Myocyte (in vitro differentiated cells): ENCODE measurements at regions not wholly inside any gene's neighbourhood (a gene's known extent, or its start where the extent isn't known, plus 50 kb on each side); places are given as distances from the start of the nearest gene placed in this dataset.

Experiments
- DNase-seq: peaks from one replicate; pipeline ENCODE4 v3.0.0-alpha.2; 2012; ENCODE audit warnings: low read depth

DNA sequence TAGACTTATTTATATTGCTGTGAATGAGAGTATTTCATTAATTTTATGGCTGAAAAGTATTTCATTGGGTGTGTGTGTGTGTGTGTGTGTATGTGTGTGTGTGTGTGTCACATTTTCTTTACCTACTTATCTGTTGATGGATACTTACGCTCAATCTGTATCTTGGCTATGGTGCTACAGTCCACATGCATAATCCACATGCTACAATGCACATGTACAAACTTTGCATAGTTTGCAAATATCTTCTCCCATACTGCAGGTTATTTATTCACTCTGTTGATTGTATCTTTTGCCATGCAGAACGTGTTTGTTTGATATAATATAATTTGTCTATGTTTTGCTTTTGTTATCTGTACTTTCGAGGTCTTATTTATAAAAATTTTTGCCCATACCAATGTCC, 167.8 kb downstream of the RAB28 start:
- no peak for DNase-seq

DNA sequence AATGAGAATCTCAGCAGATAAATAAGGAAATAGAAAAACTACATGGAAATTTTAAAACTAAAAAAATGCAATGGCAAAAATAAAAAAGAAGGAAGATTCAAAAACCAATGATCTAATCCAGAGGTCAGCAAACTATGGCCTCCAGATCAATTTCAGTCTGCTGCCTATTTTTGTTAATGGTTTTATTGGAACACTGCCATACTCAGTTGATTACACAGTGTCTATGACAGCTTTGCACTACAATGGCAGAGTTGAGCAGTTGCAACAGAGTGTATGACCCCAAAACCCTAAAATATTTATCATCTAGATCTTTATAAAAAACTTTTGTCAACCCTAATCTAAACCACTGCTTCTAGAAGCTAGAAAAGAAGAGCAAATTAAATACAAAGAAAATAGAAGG, 170.3 kb downstream of the RAB28 start:
- peak; percentile 36 for DNase-seq

DNA sequence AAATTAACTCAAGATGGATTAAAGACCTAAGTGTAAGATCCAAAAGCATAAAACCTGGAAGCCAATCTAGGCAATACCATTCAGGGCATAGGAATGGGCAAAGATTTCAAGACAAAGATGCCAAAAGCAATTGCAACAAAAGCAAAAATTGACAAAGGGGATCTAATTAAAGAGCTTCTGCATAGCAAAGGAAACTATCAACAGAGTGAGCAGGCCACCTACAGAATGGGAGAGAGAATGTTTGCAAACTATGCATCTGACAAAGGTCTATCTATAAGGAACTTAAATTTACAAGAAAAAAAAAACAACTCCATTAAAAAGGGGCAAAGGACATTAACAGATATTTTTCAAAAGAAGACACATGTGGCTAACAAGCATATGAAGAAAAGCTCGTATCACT, 171.9 kb downstream of the RAB28 start:
- DNase-seq = no peak

DNA sequence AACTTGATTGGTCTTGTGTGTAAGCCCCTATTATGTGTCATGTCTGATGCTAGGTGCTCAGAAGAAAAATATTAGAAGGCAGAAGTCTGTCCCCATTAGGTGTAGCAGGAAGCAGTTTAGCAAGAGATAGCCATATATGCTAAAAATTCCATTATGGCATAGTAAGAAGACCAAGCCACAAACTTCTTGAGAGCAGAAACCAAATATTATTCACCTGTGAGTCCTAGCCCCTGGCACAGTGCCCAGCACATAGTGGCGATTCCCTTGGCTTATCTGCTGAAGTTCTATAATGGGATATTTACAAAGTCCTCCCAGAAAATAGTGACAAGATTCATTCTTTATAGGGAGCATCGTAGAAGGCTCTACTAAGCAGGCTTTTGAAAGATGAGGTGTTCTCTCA, 174.4 kb downstream of the RAB28 start:
- no peak for DNase-seq

DNA sequence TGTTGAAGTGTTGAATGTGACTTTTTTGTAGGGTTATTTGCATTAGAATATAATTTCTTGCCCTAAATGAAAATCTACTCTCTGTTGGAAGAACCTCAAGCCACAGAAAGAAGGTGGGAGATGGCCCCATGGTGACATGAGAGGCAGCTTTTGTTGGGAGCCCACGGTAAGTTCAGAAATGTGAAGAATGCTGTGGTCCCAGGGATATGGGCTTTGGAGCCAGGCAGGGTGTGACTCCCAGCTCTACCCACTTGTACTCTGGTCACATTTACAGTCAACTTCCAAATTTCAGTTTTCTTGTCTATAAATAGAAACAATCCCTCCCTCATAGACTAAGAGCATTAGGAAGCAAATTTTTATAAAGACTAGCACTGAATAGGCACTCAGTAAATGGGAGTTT, 177.8 kb downstream of the RAB28 start:
- DNase-seq = peak; percentile 53

DNA sequence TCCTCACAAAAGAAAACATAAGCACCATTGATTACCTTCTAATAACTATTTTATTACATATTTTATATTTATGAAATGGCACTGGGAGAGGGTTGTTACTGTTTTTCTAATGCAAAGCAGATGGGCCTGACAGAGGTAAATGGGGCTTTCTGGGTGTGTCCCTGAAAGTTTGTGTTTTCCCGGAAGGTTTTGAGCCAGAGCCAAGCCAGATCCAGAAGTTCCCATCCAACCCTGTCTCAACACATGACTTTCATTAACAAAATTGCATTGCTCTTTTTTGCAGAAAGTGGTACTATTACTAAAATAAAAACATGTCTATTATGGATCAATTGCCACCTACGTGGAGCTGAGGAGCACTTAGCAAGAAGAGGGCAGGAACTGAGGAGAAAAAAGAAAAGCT, 181.3 kb downstream of the RAB28 start:
- no peak for DNase-seq

DNA sequence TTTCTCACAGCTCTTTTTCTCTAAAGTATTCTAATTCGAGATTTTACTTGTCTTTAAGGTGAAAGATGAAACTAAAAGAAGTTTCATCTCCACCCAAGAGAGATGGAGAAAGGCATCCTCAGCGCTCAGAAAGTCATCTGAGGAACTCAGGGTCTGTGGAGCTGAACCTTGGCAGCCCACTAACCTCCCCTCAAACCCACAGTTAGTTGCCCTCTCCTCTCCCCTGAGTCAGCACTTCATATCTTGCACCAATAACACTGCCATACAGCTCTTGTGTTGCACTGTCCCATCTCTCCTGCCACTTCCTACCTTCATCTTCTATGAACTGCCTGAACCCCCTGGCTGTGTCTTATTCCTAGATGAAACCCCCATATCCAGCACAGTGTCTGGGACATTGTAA, 184.8 kb downstream of the RAB28 start:
- DNase-seq = no peak

DNA sequence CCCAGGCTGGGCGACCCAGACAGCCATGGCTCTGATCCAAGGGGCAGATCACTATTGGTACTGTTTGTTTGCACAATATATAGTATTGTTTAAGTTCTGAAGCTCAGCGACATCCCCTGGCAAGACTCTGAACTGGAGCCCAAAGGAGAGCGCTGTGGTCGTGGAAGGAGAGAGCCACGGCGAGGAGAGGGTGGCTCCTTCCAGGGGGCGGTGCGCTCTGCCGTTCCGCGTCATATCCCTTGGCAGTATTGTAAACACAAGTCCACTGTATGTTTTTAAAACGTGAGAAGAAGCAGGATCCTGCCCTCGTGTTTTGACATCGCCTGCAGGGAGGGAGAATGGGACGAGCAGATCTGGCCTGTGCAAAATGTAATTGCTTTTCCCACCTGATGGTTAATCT, 185.5 kb downstream of the RAB28 start:
- no peak for DNase-seq

DNA sequence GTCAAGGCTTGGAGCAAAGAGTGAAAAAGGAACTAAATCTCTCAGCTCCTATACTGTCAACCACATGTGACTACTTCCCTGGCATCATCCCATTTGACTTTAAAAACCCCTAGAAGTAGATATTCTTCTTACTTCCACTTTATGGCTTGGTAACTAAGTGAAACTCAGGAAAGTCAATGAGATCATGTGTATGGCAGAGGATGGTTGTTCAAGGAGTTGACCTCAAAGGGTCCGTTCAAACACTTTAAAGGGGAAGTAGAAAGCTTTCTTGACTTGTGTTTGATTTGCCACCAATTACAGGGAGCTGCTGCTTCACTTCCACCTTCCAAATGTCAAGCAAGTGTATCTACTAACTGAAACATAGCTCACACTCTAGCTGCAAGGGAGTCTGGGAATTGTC, 187.2 kb downstream of the RAB28 start:
- no peak for DNase-seq

DNA sequence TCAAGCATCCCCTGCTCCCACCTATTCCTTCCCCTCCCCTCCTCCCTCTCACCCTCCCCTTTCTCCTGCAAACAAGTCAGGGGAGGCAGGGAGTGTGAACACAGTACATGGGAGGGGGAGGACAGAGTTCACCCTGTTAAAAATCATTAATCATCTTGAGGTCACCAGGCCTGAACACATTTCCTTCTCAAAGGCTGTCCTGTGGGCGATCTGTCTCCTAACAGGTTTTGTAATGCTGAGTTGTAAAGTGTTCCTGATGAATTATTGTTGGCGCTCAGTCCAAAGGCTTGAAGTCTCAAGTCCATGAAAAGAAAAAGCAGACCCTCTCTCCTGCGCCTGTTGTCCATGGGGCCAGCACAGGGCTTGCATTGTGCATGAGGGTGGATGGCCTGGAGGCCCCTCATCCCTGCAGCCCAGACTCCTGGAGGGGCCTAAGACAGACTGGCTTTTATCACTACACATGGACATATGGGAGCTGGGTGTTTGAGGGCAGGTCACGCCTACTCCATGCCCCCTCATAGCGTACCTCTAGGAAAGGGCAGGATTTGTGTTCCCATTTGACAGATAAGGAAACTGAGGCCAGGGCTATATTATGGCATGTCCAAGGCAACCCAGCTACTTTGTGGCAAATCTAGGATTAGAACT, 189.1 kb downstream of the RAB28 start:
- no peak for DNase-seq

DNA sequence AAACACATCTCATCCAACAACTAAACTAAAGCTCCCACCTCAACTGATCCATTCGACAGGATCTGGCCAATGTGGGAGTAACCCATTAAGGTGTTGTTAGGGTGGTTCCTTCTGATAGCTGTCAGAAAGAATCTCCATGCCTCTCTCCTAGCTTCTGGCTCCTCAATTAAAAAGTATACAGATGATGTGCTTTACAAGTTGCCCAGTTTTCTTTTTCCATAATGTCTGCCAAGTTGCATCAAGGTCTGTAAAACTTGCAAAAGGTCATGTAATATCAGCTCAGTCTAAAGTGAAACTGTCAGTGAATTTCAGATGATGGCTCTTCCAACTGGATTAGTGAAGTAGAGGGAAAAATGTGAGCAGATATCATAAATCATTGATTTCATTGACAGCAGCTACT, 191.8 kb downstream of the RAB28 start:
- no peak for DNase-seq

DNA sequence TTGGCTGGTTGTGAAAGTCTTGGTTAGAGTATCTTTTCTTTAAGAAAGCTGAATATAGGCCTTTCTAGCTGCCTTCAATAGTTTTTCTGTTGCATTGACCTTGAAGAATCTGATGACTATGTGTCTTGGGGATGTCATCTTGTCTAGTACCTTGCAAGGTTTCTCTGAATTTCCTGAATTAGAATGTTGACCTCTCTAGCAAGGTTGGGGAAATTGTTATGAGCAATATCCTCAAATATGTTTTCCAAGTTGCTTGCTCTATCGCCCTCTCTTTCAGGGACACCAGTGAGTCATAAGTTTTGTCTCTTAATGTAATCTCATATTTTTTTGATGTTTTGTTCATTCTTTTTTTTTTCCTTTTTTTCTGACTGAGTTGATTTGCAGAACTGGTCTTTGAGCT, 194.7 kb downstream of the RAB28 start:
- no peak for DNase-seq

DNA sequence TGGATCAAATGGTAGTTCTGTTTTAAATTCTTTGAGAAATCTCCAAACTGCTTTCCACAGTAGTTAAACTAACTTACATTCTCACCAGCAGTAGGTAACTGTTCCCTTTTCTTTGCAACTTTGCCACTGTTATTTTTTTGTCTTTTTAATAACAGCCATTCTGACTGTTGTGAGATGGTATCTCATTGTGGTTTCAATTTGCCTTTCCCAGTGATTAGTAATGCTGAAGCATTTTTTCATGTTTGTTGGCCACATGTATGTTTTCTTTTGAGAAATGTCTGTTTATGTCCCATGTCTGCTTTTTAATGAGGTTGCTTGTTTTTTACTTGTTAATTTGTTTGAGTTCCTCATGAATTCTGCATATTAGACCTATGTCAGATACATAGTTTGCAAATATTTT, 198.8 kb downstream of the RAB28 start:
- no peak for DNase-seq

DNA sequence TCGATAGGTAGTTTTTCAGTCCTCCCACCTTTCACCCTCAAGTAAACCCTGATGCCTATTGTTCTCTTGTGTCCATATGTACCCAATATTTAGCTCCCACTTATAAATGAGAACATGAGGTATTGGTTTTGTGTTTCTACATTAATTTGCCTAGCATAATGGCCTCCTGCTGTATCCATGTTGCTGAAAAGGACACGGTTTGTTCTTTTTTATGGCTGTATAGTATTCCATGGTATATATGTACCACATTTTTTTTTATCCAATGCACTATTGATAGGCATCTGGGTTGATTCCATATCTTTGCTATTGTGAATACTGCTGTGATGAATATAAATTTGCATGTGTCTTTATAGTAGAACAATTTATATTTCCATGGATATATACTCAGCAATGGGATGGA, 199.2 kb downstream of the RAB28 start:
- no peak for DNase-seq

DNA sequence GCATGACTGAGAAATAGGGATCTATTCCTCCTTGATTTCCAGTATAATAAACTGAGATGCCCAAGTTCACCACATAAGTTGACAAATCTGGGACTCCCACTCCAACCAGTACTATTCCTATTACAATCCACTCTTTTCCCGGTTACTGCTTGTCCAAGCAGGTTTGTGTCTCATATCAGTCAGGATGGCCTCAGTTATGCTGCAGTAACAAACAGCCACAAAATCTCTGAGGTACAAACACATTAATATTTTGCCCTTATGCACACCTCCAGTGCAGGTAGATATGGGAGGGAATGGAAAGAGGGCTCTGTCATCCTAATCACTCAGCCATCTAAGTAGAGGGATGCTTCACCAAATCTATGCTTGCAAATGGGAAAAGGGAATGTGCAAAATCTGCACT, 207.8 kb downstream of the RAB28 start:
- DNase-seq = no peak

DNA sequence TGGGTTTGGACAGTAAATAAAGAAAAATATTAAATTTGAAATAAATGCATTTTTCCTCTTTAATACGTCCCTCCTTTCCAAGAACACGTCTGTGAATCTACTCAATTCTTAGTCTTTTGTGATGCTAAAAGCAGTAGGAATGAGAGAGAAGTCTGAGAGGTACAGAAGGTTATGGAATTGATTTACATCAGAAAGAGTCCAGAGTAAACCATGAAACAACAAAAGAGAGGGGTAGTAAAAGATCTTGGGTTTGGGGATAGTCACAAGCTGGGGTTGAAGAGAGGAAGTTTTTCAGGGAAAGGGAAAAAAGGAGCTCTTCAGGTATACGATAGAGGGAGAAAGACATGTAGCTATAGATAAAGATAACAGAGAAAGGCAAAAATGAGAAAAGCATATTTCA, 215.4 kb downstream of the RAB28 start:
- DNase-seq = no peak

DNA sequence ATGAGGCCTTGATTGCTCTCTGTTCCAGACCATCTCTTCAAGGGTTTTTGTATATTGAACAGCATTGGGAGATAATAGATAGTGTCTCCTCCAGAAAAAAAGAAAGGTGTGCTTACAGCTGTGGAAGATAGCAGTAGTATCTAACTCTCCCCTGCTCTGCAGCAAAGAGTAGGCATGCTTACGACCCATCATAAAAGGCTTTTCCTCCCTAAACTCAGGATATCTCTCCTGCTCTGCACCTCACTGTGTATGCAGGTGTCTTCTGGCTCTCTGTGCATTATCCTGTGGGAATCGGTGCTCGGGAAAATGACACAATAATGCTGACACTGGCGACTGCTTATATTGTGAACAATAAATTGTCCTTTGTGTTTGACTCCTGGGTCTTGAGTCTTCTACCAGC, 216.0 kb downstream of the RAB28 start:
- DNase-seq = no peak

DNA sequence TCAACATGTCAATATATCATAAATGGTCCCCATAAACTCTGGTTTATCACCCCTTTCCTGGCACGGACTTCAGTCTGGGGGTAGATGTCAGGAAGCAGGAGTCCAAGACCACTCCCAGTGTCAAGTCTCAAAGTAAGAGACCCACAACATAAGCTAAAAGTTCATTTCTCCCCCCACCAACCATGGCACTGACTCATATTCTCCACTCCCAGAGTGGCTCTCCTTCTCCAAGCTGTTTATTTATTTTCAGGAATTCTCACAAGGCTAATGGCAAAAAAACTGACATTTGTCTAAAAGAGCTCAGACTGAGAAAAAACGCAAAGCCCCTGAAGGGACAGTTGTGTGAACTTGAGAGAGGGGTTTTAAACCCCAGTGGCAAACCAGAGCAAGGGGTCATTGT, 217.0 kb downstream of the RAB28 start:
- DNase-seq = no peak

DNA sequence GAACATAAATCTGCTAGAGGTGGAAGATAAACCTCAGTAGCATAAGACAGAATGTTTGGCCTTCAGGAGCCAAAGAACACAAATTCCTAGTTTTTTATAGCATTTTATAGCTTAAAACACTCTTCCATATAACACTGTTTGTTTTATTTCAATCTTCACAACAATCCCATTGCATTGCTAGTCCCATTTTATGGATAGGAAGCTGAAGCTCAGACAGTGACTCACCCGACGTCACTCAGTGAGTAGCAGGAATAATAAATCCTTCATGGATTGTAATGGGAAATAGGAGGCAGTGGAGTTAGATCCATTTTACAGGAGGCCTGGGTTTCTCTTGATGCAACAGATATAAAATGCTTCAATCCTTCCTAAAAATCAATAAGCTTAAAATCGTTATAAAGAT, 217.5 kb downstream of the RAB28 start:
- DNase-seq = no peak

DNA sequence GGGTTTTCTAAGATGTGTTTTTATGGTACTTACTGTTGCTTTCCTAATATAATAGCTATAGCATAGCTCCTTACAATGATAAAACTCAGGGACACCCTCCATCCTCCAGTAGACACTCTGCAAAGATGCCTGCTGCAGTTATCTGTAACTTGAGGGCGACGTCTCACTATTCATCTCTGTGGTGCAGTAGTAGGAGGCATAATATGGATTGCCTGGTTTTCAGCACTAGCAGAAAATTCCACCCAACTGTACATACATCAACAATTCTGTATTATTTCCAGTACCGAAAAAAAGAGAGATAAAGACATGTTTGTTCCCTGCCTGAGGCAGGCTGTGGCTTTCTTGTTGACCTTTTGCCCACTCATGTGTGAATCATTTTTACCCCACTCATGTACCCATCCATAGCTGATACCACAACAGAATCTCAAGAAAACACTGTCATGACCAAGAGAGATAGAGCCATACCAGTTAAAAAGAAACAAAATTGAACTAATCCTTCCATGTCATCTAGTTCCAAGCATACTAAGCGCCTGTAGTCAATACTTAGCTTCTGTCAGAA, 220.1 kb downstream of the RAB28 start:
- no peak for DNase-seq

DNA sequence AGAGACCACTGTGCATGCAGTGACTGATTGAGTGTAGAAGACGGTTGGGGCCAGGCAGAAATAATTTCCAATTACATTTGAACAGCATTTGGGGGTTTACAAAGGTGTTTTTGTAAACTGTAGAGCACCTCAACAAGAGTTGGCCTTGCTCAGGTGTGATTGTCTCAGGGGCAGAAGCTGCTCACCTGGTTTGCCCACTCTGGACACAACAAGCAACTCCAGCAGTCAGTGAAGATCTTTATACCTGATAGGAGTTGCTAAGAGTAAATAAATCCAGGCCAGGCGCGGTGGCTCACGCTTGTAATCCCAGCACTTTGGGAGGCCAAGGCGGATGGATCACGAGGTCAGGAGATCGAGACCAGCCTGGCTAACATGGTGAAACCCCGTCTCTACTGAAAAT, 221.3 kb downstream of the RAB28 start:
- no peak for DNase-seq

DNA sequence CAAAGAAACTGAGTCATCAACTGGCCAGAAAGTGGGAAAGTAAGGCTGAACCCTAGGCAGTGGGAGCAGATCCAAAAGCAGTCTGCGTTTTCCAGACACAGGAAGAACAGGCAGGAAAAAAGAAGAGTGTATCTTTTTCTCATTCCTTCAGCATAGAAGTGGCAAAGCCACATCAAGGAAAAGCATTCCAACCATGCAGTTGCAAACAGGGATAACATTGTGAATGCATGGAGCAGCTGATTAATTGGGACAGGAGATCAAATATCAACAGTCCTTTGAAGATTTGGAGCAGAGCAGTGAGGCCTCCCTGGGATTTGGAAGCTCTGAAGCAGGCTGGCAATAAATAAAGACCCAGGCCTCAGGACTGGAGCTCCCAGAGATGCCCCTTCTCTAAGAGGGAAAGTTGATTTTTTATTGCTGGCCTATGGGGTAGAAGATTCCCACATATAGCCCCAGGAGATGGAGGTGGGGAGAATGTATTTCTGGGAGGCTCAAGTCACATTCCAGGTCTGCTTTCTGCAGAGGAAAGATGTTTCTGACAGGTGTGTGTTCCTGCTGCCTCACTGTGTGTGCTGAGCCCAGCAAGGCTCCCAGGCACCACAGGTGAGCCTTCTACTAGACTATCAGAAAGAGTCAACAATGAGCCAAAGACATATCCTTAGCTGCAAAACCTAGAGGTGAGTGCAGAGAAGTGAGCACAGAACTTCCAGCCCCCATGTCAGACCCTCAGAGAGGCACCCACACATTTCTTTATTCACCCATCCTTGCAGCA, 222.5 kb downstream of the RAB28 start:
- peak; percentile 43 for DNase-seq

DNA sequence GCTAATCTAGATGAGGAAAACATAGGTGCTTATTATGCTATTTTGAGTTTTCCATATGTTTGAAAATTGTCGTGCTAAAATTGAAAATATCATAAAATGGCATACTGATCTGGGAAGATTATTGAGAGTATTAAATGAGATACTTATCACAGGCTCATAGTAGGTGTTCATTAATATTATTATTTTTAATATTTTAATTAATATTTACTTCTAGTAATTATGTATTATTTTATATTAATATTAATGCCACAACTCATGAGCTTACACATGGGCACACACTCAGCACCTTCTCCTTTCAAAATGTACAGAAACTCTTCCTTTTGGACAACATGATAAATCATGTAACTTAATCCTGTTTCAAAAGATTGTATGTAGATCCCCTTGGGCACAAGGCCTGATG, 223.6 kb downstream of the RAB28 start:
- DNase-seq = no peak
